Lower leg skin (tissue), 3 donors: ENCODE measurements at regions not wholly inside any gene's neighbourhood (a gene's known extent, or its start where the extent isn't known, plus 50 kb on each side); places are given as distances from the start of the nearest gene placed in this dataset.
"Not testable (repeated sequence)": the region's sequence is repeated elsewhere in the genome, so short reads cannot be mapped to it uniquely, and the experiment has no call there.

Experiments used
- CTCF ChIP-seq, 3 donors: fragments of 450-650 bp; IDR thresholded peaks; one replicate each; pipeline ENCODE4 v1.5.1; 2016; ENCODE audit warnings: antibody characterized with exemption in 3 of 3, mild to moderate bottlenecking in 3 of 3, moderate library complexity in 2 of 3
- POLR2A ChIP-seq, 2 donors: fragments of 450-650 bp; IDR thresholded peaks; one replicate each; pipeline ENCODE4 v1.6.1; 2016 to 2017; ENCODE audit warnings: antibody characterized with exemption in 2 of 2, mild to moderate bottlenecking in 1 of 2, moderate library complexity in 1 of 2

DNA sequence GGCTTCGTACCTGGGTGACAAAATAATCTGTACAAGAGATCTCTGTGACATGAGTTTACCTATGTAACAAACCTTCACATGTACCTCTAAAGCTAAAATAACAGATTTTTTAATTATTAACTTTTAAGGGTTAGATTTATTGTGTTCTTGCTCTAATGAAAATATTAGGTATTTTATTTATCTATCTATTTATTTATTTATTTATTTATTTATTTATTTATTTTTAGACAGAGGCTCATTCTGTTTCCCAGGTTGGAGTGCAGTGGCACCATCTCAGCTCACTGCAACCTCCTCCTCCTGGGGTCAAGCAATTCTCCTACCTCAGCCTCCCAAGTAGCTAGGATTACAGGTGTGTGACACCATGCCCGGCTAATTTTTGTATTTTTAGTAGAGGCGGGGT lies 348.4 kb downstream of the TAF11L14 start:
- TF ChIP-seq POLR2A, CTCF (IDR thresholded peaks at IDR 0.05): not testable (repeated sequence)
